WTC11 (cell line): ENCODE measurements at regions not wholly inside any gene's neighbourhood (a gene's known extent, or its start where the extent isn't known, plus 50 kb on each side); places are given as distances from the start of the nearest gene placed in this dataset.

Experiments
- ATAC-seq: fragments of 200-7000 bp; cut with Tn5 transposase; 2 replicates; pipeline ENCODE4 v1.10.0; 2021; ENCODE audit warnings: mild to moderate bottlenecking, moderate library complexity
- CTCF ChIA-PET: fragments of 300-600 bp; sonication (Branson Sonifier 250); formaldehyde crosslinking; loops from one replicate; lab custom pipeline; 2021; ENCODE audit warnings: antibody characterized with exemption; lab: Charles Lee
- POLR2A ChIA-PET: fragments of 350-600 bp; sonication (Branson Sonifier 250); formaldehyde crosslinking; loops from one replicate; lab custom pipeline; 2021; ENCODE audit warnings: antibody characterized with exemption; lab: Charles Lee
- DNase-seq: peaks from one replicate; pipeline ENCODE4 v3.0.0; 2021; ENCODE audit warnings: low spot score
- H3K27ac Mint-ChIP-seq: 2 replicates; pipeline ENCODE4 v1.8.0; 2021; ENCODE audit warnings: mixed read lengths
- H3K27me3 Mint-ChIP-seq: 2 replicates; pipeline ENCODE4 v1.8.0; 2021; ENCODE audit warnings: low read depth, mild to moderate bottlenecking, moderate library complexity, mixed read lengths
- H3K36me3 Mint-ChIP-seq: 2 replicates; pipeline ENCODE4 v1.8.0; 2021; ENCODE audit warnings: mixed read lengths
- H3K4me1 Mint-ChIP-seq: 2 replicates; pipeline ENCODE4 v1.8.0; 2022; ENCODE audit warnings: mixed read lengths
- H3K4me3 Mint-ChIP-seq: 2 replicates; pipeline ENCODE4 v1.8.0; 2021; ENCODE audit warnings: mild to moderate bottlenecking, moderate library complexity, mixed read lengths
- H3K9me3 Mint-ChIP-seq: 2 replicates; pipeline ENCODE4 v1.8.0; 2021; ENCODE audit warnings: mixed read lengths
- CREB1 ChIP-seq: sonication (generic); formaldehyde crosslinking; IDR thresholded peaks from 2 replicates; pipeline ENCODE4 v1.8.0; 2023; ENCODE audit warnings: mild to moderate bottlenecking, missing genetic modification reagents
- ETV6 ChIP-seq: sonication (generic); formaldehyde crosslinking; IDR thresholded peaks from 2 replicates; pipeline ENCODE4 v1.8.1; 2022; ENCODE audit warnings: mild to moderate bottlenecking, missing genetic modification reagents
- FOXJ3 ChIP-seq: sonication (generic); formaldehyde crosslinking; IDR thresholded peaks from 2 replicates; pipeline ENCODE4 v1.9.0; 2021; ENCODE audit warnings: missing genetic modification reagents, mild to moderate bottlenecking, borderline replicate concordance
- GABPB1 ChIP-seq: sonication (generic); formaldehyde crosslinking; IDR thresholded peaks from 2 replicates; pipeline ENCODE4 v1.8.1; 2023; ENCODE audit warnings: mild to moderate bottlenecking, missing genetic modification reagents
- GRHL2 ChIP-seq: fragments of 250-450 bp; sonication (Bioruptor Pico); IDR thresholded peaks from 2 replicates; pipeline ENCODE4 v1.8.0; 2022; ENCODE audit warnings: mild to moderate bottlenecking, moderate library complexity; ENCODE audit not compliant: insufficient replicate concordance, severe bottlenecking
- IRF2 ChIP-seq: sonication (generic); formaldehyde crosslinking; IDR thresholded peaks from 2 replicates; pipeline ENCODE4 v1.8.0; 2022; ENCODE audit warnings: low read depth, missing genetic modification reagents, borderline replicate concordance
- JUN ChIP-seq: sonication (generic); formaldehyde crosslinking; IDR thresholded peaks from 2 replicates; pipeline ENCODE4 v1.8.0; 2023; ENCODE audit warnings: mild to moderate bottlenecking, missing genetic modification reagents
- KAT7 ChIP-seq: sonication (generic); formaldehyde crosslinking; IDR thresholded peaks from 2 replicates; pipeline ENCODE4 v1.8.1; 2023; ENCODE audit warnings: missing genetic modification reagents, mild to moderate bottlenecking, borderline replicate concordance
- MLX ChIP-seq: sonication (generic); formaldehyde crosslinking; IDR thresholded peaks from 2 replicates; pipeline ENCODE4 v1.8.1; 2023; ENCODE audit warnings: mild to moderate bottlenecking, missing genetic modification reagents, moderate library complexity
- MYBL2 ChIP-seq: sonication (generic); formaldehyde crosslinking; IDR thresholded peaks from 2 replicates; pipeline ENCODE4 v1.8.1; 2023; ENCODE audit warnings: mild to moderate bottlenecking, moderate library complexity, missing genetic modification reagents
- NR2C2 ChIP-seq: sonication (generic); formaldehyde crosslinking; IDR thresholded peaks from 2 replicates; pipeline ENCODE4 v1.8.0; 2022; ENCODE audit warnings: mild to moderate bottlenecking, missing genetic modification reagents
- PRDM15 ChIP-seq: sonication (generic); formaldehyde crosslinking; IDR thresholded peaks from 2 replicates; pipeline ENCODE4 v1.8.0; 2022; ENCODE audit warnings: missing genetic modification reagents
- SMAD3 ChIP-seq: sonication (generic); formaldehyde crosslinking; IDR thresholded peaks from 2 replicates; pipeline ENCODE4 v1.8.0; 2022; ENCODE audit warnings: missing genetic modification reagents, mild to moderate bottlenecking, borderline replicate concordance
- SMAD4 ChIP-seq: sonication (generic); formaldehyde crosslinking; IDR thresholded peaks from 2 replicates; pipeline ENCODE4 v1.8.0; 2022; ENCODE audit warnings: mild to moderate bottlenecking, missing genetic modification reagents
- TCF7 ChIP-seq: sonication (generic); formaldehyde crosslinking; IDR thresholded peaks from 2 replicates; pipeline ENCODE4 v1.8.0; 2022; ENCODE audit warnings: mild to moderate bottlenecking, low read depth, missing genetic modification reagents, moderate library complexity
- TEAD1 ChIP-seq: sonication (generic); formaldehyde crosslinking; IDR thresholded peaks from 2 replicates; pipeline ENCODE4 v1.8.0; 2022; ENCODE audit warnings: mild to moderate bottlenecking, missing genetic modification reagents
- ZBTB21 ChIP-seq: sonication (generic); formaldehyde crosslinking; IDR thresholded peaks from 2 replicates; pipeline ENCODE4 v1.8.1; 2023; ENCODE audit warnings: mild to moderate bottlenecking, missing genetic modification reagents, borderline replicate concordance
- ZNF396 ChIP-seq: fragments of 250-450 bp; sonication (Bioruptor Pico); IDR thresholded peaks from 2 replicates; pipeline ENCODE4 v1.8.0; 2021; ENCODE audit warnings: mild to moderate bottlenecking, moderate library complexity, borderline replicate concordance
- TF ChIP-seq, protein P1 (sequence below): fragments of 250-450 bp; sonication (Bioruptor Pico); IDR thresholded peaks from 2 replicates; pipeline ENCODE4 v1.9.0; 2021; ENCODE audit warnings: mild to moderate bottlenecking, borderline replicate concordance
- TF ChIP-seq, protein P2 (sequence below): fragments of 250-450 bp; sonication (Bioruptor Pico); IDR thresholded peaks from 2 replicates; pipeline ENCODE4 v1.9.0; 2021; ENCODE audit warnings: moderate library complexity, mild to moderate bottlenecking, inconsistent platforms, borderline replicate concordance

- Mint-ChIP-seq H3K4me3 (no peak overlapping the region), H3K27me3 (no peaks in the 10 kb centered on the region), H3K36me3 (no peaks in the 10 kb centered on the region), H3K9me3 (no peaks in the 10 kb centered on the region), H3K27ac (no peak overlapping the region), H3K4me1 (peaks cover 14% of the 10 kb centered on the region)
- CTCF ChIA-PET: no interaction called here
- TF ChIP-seq TEAD1 (no peak), JUN (CRISPR knock-in tag) (no peak)
- TF ChIP-seq, protein P1, sequence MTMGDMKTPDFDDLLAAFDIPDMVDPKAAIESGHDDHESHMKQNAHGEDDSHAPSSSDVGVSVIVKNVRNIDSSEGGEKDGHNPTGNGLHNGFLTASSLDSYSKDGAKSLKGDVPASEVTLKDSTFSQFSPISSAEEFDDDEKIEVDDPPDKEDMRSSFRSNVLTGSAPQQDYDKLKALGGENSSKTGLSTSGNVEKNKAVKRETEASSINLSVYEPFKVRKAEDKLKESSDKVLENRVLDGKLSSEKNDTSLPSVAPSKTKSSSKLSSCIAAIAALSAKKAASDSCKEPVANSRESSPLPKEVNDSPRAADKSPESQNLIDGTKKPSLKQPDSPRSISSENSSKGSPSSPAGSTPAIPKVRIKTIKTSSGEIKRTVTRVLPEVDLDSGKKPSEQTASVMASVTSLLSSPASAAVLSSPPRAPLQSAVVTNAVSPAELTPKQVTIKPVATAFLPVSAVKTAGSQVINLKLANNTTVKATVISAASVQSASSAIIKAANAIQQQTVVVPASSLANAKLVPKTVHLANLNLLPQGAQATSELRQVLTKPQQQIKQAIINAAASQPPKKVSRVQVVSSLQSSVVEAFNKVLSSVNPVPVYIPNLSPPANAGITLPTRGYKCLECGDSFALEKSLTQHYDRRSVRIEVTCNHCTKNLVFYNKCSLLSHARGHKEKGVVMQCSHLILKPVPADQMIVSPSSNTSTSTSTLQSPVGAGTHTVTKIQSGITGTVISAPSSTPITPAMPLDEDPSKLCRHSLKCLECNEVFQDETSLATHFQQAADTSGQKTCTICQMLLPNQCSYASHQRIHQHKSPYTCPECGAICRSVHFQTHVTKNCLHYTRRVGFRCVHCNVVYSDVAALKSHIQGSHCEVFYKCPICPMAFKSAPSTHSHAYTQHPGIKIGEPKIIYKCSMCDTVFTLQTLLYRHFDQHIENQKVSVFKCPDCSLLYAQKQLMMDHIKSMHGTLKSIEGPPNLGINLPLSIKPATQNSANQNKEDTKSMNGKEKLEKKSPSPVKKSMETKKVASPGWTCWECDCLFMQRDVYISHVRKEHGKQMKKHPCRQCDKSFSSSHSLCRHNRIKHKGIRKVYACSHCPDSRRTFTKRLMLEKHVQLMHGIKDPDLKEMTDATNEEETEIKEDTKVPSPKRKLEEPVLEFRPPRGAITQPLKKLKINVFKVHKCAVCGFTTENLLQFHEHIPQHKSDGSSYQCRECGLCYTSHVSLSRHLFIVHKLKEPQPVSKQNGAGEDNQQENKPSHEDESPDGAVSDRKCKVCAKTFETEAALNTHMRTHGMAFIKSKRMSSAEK: no peak
- no peak for ATAC-seq
- no peak for DNase-seq
- POLR2A ChIA-PET: no interaction called here
These were observed 472.9 kb downstream of the NOVA1 start for GRCh38 chr14:26124896-26125438.

- Mint-ChIP-seq H3K4me1 (0 out of 2 replicates have a peak, but pooled peaks cover 2% of the 10 kb centered on the region), H3K27ac (no peak overlapping the region), H3K4me3 (no peak overlapping the region), H3K9me3 (no peaks in the 10 kb centered on the region), H3K27me3 (no peaks in the 10 kb centered on the region), H3K36me3 (no peaks in the 10 kb centered on the region)
- POLR2A ChIA-PET: no interaction called here
- no peak for DNase-seq
- CTCF ChIA-PET: no interaction called here
- no peak for TF ChIP-seq FOXJ3 (CRISPR knock-in tag)
- no peak for TF ChIP-seq MYBL2 (CRISPR knock-in tag)
- TF ChIP-seq JUN (CRISPR knock-in tag): no peak
- TF ChIP-seq GABPB1 (CRISPR knock-in tag): no peak
- no peak for TF ChIP-seq PRDM15 (CRISPR knock-in tag)
- no peak for TF ChIP-seq CREB1
- no peak for TF ChIP-seq ZBTB21 (CRISPR knock-in tag)
- TF ChIP-seq KAT7: no peak
- TF ChIP-seq ZNF396: no peak
- TF ChIP-seq NR2C2 (CRISPR knock-in tag): no peak
- TF ChIP-seq SMAD4: no peak
- no peak for TF ChIP-seq TCF7 (CRISPR knock-in tag)
- no peak for TF ChIP-seq IRF2 (CRISPR knock-in tag)
- TF ChIP-seq ETV6 (CRISPR knock-in tag): no peak
- TF ChIP-seq, protein P1: no peak
- TF ChIP-seq GRHL2: no peak
- TF ChIP-seq, protein P2, sequence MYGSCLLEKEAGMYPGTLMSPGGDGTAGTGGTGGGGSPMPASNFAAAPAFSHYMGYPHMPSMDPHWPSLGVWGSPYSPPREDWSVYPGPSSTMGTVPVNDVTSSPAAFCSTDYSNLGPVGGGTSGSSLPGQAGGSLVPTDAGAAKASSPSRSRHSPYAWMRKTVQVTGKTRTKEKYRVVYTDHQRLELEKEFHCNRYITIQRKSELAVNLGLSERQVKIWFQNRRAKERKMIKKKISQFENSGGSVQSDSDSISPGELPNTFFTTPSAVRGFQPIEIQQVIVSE (CRISPR knock-in tag): no peak
- no peak for TF ChIP-seq MLX (CRISPR knock-in tag)
- no peak for TF ChIP-seq SMAD3 (CRISPR knock-in tag)
- ATAC-seq: no peak
These were observed 474.4 kb downstream of the NOVA1 start for GRCh38 chr14:26123459-26123858.
